HL-60 (cell line): ENCODE measurements at regions not wholly inside any gene's neighbourhood (a gene's known extent, or its start where the extent isn't known, plus 50 kb on each side); places are given as distances from the start of the nearest gene placed in this dataset.
"Not testable (repeated sequence)": the region's sequence is repeated elsewhere in the genome, so short reads cannot be mapped to it uniquely, and the experiment has no call there.

Source experiments
- DNase-seq, 2 experiments: peaks; one replicate each; pipeline ENCODE4 v3.0.0-alpha.2; 2010 to 2020; ENCODE audit warnings: low read depth in 1 of 2, low spot score in 1 of 2
- H3K27ac ChIP-seq: fragments of 250-450 bp; sonication (Bioruptor Pico); replicated peaks from 2 replicates; pipeline ENCODE4 v1.5.1; 2020; ENCODE audit warnings: mild to moderate bottlenecking, moderate library complexity
- H3K27me3 ChIP-seq: fragments of 250-450 bp; sonication (Bioruptor Pico); 2 replicates; pipeline ENCODE4 v1.5.1; 2021; ENCODE audit warnings: mild to moderate bottlenecking, moderate library complexity; ENCODE audit not compliant: insufficient read depth, poor library complexity, severe bottlenecking
- H3K4me3 ChIP-seq: replicated peaks from 2 replicates; pipeline ENCODE4 v1.5.1; 2011; ENCODE audit warnings: mild to moderate bottlenecking, control low read depth, low read length; ENCODE audit not compliant: insufficient read depth
- GABPA ChIP-seq: IDR thresholded peaks from 2 replicates; pipeline ENCODE4 v1.6.1; 2012; ENCODE audit warnings: low read depth
- POLR2AphosphoS5 ChIP-seq: IDR thresholded peaks from 2 replicates; pipeline ENCODE4 v1.6.1; 2012; ENCODE audit warnings: low read depth
- SPI1 ChIP-seq: IDR thresholded peaks from 2 replicates; pipeline ENCODE4 v1.6.1; 2012; ENCODE audit warnings: low read depth, mild to moderate bottlenecking, borderline replicate concordance
- TF ChIP-seq, protein P1 (sequence below): IDR thresholded peaks from 2 replicates; pipeline ENCODE4 v1.6.1; 2012; ENCODE audit warnings: low read depth; ENCODE audit not compliant: insufficient replicate concordance
- TF ChIP-seq, protein P2 (sequence below): IDR thresholded peaks from one replicate; pipeline ENCODE4 v1.5.1; 2011; ENCODE audit warnings: low read length, control low read depth, inconsistent platforms; ENCODE audit not compliant: insufficient read depth

DNA sequence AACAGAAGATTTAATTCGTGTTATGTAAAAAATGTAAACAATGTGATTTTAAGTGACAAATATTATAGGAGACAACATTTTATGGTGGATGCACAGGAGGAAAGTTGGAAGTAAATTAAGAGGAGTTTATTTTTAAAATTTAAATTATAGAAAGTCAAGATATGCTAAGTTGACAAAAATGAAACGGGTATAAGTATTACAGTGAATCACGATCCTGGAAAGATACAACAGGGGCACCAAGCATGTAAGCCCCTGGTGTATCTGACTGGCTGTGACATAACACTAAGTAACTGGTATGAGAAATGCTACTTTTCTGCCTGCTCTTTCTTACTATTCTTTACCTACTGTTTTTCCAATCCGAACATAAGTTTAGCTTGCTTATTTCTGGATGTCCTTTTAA, 419.8 kb upstream of the CHD1 start:
- no peak overlapping the region for H3K4me3 ChIP-seq
- no peak for DNase-seq
- no peaks in the 10 kb centered on the region for H3K27me3 ChIP-seq
- H3K27ac ChIP-seq, result no peak overlapping the region
- TF ChIP-seq SPI1, result no peak
- TF ChIP-seq GABPA, result no peak
- TF ChIP-seq, protein P1, sequence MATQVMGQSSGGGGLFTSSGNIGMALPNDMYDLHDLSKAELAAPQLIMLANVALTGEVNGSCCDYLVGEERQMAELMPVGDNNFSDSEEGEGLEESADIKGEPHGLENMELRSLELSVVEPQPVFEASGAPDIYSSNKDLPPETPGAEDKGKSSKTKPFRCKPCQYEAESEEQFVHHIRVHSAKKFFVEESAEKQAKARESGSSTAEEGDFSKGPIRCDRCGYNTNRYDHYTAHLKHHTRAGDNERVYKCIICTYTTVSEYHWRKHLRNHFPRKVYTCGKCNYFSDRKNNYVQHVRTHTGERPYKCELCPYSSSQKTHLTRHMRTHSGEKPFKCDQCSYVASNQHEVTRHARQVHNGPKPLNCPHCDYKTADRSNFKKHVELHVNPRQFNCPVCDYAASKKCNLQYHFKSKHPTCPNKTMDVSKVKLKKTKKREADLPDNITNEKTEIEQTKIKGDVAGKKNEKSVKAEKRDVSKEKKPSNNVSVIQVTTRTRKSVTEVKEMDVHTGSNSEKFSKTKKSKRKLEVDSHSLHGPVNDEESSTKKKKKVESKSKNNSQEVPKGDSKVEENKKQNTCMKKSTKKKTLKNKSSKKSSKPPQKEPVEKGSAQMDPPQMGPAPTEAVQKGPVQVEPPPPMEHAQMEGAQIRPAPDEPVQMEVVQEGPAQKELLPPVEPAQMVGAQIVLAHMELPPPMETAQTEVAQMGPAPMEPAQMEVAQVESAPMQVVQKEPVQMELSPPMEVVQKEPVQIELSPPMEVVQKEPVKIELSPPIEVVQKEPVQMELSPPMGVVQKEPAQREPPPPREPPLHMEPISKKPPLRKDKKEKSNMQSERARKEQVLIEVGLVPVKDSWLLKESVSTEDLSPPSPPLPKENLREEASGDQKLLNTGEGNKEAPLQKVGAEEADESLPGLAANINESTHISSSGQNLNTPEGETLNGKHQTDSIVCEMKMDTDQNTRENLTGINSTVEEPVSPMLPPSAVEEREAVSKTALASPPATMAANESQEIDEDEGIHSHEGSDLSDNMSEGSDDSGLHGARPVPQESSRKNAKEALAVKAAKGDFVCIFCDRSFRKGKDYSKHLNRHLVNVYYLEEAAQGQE, result no peak
- no peak for TF ChIP-seq POLR2AphosphoS5
- TF ChIP-seq, protein P2, sequence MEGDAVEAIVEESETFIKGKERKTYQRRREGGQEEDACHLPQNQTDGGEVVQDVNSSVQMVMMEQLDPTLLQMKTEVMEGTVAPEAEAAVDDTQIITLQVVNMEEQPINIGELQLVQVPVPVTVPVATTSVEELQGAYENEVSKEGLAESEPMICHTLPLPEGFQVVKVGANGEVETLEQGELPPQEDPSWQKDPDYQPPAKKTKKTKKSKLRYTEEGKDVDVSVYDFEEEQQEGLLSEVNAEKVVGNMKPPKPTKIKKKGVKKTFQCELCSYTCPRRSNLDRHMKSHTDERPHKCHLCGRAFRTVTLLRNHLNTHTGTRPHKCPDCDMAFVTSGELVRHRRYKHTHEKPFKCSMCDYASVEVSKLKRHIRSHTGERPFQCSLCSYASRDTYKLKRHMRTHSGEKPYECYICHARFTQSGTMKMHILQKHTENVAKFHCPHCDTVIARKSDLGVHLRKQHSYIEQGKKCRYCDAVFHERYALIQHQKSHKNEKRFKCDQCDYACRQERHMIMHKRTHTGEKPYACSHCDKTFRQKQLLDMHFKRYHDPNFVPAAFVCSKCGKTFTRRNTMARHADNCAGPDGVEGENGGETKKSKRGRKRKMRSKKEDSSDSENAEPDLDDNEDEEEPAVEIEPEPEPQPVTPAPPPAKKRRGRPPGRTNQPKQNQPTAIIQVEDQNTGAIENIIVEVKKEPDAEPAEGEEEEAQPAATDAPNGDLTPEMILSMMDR, result no peak

DNA sequence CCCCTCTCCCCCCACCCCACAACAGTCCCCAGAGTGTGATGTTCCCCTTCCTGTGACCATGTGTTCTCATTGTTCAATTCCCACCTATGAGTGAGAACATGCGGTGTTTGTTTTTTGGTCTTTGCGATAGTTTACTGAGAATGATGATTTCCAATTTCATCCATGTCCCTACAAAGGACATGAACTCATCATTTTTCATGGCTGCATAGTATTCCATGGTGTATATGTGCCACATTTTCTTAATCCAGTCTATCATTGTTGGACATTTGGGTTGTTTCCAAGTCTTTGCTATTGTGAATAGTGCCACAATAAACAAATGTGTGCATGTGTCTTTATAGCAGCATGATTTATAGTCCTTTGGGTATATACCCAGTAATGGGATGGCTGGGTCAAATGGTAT, 411.0 kb upstream of the CHD1 start:
- H3K27me3 ChIP-seq, H3K4me3 ChIP-seq, H3K27ac ChIP-seq, DNase-seq: not testable (repeated sequence)

DNA sequence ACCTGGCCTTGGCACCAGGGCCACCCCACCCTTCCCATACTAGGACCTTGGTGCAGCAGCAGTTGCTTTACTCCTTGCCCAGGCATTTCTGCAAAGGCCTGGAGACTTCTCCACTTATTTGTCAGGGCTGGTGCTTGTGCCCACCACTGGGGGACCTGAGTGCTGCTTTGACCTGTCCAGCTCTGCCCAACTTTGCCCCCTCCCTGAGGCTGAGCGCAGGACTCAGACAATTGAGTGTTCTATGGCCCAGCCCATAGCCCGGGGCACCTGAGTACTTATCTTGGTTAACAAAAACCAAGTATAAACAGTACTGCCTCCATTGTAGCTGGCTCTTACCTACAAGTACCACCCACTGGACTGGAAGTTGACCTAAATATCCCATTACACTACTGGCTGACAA, 406.1 kb upstream of the CHD1 start:
- TF ChIP-seq POLR2AphosphoS5 (no peak), SPI1 (no peak)
- TF ChIP-seq, protein P2, result no peak
- H3K27me3 ChIP-seq, result no peaks in the 10 kb centered on the region
- H3K4me3 ChIP-seq, result no peak overlapping the region
- no peak for DNase-seq
- no peak overlapping the region for H3K27ac ChIP-seq

DNA sequence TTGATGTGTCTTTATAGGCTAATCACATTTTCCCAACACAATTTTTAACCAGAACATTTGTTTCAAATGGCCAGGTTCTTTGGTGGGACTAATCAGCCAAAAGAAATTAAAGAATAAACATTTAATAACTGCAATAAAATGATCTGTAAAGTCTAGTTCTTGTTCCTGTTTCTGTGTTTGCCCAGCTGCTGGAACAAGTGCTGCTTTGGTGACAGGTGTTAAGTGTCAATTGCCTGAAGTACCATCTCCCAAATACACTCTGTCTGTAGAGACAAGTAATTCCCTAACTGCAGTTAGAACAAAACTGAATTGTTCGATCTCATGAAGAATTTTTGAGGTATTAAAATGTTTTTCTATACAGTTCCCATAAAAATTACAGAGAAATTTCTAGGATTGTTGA, 402.3 kb upstream of the CHD1 start:
- no peaks in the 10 kb centered on the region for H3K27me3 ChIP-seq
- no peak for TF ChIP-seq GABPA
- TF ChIP-seq, protein P1, result no peak
- no peak for TF ChIP-seq POLR2AphosphoS5
- TF ChIP-seq SPI1, result no peak
- TF ChIP-seq, protein P2, result no peak
- DNase-seq, result no peak
- H3K4me3 ChIP-seq, result no peak overlapping the region
- H3K27ac ChIP-seq, result no peak overlapping the region
